ENCODE measurements at regions not wholly inside any gene's neighbourhood (a gene's known extent, or its start where the extent isn't known, plus 50 kb on each side); places are given as distances from the start of the nearest gene placed in this dataset.
"Not testable (repeated sequence)": the region's sequence is repeated elsewhere in the genome, so short reads cannot be mapped to it uniquely, and the experiment has no call there.

- no peak for DNase-seq (ENCODE audit: low read depth)
Observed at GRCh38 chr13:40368127-40368891, 298.1 kb downstream of the FOXO1 start.

DNA sequence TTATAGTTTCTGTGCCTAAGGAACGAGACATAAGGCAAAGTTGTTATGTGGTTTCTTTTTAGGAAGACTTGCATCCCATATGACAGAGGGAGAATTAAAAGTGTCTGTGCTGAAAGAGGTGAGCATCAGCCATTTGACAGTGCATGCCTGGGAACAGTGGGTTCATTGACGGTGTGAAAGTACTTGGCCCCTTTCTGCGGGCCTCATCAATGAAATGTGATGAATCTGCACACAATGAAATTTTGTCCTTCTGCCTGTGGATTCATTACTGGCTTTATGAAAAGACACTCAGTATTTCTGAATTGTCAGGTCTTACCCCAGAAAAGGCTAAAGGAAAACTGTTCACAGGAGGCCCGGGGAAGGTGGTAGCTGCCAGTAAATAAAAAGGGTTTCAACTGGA lies 295.8 kb downstream of the FOXO1 start:
- no peak for DNase-seq (ENCODE audit: low read depth)

DNA sequence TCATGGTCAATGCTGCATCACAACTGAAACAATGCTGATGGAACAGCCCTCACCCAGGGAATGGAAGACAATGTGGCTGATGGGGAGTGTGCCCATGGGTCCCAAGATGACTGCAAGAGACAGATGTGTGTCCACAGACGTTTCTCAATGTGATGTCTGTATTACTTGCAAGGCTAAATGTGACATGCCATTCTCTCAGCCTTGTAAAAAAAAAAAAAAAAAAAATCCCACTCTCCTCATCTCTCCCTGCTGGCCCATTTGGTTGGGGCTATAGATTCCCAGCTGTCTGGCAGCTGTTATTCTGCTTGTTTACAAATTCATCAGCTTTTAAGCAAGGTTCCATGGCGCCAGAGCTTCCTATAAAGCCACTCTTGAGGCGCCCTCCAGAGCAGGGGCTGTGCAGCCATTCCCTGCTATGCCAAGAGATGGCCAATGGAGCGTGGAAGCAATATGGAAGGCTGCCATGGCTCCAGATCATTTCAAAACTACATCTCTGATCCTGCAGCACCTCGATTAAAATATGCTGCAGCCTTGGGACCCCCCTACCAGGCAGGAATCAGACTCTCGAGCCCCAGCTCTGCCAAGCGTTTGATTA lies 294.8 kb downstream of the FOXO1 start:
- no peak for DNase-seq (ENCODE audit: low read depth)

GRCh38 chr13:40373608-40374007 lies 292.8 kb downstream of the FOXO1 start:
- not testable (repeated sequence) for DNase-seq (ENCODE audit: low read depth)

DNA sequence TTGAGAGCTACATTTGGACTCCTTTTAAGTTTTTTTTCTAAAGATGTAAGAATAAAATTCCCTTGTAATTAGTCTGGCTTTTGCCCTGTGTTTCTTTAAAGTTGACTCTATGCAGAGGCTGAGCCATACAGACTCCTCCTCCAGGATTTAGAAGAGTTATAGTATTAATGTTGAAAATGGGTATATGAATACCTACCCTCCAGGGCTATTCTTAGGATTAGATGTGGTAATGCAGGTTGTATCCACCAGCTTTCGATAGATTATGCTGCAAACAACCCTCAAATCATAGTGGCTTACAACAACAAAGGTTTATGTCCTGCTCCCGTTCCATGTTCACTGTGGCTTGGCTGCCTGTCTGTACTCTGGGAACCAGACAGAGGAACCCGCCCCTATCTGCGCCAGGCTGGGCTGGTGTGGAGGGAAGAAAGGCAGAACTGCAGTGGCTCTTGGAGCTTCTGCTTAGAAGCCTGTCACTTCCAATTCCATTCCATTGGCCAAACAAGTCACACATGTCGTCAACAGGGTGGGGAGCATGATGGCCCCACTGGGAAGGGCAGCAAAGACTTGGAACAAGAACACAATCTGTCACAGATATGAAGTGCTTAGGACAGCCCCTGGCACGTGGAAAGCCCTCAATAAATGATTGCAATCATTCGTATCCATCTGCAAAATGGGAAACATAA lies 290.8 kb downstream of the FOXO1 start:
- no peak for DNase-seq (ENCODE audit: low read depth)

- no peak for DNase-seq (ENCODE audit: low read depth)
Observed at GRCh38 chr13:40376296-40376849, 290.1 kb downstream of the FOXO1 start.

- DNase-seq (ENCODE audit: low read depth) = no peak
Observed at GRCh38 chr13:40376867-40377535, 289.4 kb downstream of the FOXO1 start.

GRCh38 chr13:40377783-40378182 lies 288.7 kb downstream of the FOXO1 start:
- DNase-seq (ENCODE audit: low read depth) = no peak

GRCh38 chr13:40379196-40379595 lies 287.2 kb downstream of the FOXO1 start:
- DNase-seq (ENCODE audit: low read depth) = no peak

DNA sequence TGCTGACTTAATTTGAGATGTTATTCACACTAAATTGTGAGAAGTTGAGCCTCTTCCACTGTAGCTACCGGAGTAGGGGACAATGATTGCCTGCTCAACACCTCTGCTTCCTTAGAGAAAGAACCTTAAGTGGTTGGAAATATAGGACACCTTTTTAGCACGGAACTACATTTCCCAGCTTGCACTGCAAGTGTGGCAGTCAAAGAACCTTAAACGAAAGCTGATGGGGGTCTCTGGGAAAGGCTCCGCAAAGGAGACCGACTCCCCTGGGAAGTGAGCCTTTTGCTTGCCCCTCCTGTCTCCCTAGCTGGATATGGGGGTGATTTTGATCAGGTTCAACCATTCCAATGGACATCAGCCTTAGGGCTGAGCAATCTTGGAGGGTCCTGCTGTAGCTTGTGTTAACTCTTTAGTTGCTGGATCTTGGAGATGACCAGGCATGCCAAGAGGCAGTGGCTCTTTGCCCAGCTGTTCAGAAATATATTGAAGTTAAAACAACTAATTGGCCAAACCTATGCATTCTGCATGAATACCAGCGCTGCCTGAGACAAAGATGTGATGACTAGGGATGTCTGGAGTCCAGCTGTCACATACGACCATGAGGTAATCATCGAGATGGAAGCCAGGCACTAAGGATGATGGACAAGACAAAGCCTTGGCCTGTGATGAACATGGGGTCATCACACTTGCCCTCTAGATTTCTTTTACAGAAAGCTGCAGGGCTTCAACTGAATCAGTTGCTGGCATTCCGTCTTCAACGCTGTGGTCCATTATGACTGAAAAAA lies 286.5 kb downstream of the FOXO1 start:
- DNase-seq (ENCODE audit: low read depth) = no peak

DNA sequence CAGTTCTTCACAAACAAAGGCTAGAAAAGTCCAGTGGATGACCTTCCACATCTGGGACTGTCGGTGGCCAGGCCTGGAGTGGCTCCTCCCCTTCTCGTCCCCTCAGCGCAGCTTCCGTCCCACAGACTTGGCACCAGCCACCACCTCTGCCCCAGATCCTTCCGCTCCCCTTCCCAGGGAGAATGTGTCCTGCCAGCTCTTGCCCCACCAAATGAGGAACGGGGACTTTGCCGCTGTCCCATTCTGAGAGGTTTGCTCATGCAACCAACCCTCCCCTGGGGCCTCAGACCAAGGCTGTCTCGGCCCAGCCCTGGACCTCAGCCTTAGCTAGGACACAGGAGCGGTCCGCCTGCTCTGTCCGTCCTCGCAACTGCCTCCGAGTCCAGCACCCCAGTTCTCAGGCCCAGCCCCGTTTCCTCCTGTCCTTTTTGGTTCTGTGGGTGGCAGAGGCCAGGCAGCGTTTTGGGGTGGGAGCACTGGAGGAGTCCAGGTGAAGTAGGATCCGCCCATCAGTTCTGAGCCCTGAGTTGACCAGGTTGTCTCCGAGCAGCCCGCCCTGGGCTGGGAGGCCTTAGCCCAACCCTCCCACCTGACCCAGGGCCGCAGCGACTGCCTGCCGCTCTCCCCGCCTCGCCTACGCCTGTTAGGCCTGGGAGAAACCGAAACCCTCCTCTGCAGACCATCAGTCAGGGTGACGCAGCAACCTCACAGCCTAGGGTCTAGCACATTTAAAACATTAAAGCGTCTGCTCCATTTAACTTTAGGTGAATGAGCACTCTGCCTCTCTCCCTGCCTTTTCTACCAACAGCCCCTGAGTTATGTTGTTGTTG lies 284.3 kb downstream of the FOXO1 start:
- no peak for DNase-seq (ENCODE audit: low read depth)

- no peak for DNase-seq (ENCODE audit: low read depth)
Observed at GRCh38 chr13:40383132-40383531, 283.3 kb downstream of the FOXO1 start.

DNA sequence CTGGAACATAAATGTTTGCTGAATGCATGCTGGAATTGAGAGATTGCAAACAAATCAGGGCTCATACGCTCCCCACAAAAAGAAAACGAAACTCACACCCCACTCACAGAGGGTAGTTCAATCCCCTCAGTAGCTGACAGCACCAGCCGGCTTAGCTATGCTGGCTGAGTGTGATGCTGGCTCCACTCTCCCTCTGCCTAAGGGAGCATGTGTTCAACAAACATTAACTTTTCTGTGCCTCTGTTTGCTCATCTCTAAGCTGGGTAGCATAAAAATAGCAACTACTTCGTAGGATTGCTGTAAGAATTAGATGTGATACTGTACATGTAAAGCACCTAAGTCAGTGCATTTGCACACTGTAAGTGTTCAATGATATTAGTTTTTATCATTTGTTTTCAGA lies 282.6 kb downstream of the FOXO1 start:
- no peak for DNase-seq (ENCODE audit: low read depth)

DNA sequence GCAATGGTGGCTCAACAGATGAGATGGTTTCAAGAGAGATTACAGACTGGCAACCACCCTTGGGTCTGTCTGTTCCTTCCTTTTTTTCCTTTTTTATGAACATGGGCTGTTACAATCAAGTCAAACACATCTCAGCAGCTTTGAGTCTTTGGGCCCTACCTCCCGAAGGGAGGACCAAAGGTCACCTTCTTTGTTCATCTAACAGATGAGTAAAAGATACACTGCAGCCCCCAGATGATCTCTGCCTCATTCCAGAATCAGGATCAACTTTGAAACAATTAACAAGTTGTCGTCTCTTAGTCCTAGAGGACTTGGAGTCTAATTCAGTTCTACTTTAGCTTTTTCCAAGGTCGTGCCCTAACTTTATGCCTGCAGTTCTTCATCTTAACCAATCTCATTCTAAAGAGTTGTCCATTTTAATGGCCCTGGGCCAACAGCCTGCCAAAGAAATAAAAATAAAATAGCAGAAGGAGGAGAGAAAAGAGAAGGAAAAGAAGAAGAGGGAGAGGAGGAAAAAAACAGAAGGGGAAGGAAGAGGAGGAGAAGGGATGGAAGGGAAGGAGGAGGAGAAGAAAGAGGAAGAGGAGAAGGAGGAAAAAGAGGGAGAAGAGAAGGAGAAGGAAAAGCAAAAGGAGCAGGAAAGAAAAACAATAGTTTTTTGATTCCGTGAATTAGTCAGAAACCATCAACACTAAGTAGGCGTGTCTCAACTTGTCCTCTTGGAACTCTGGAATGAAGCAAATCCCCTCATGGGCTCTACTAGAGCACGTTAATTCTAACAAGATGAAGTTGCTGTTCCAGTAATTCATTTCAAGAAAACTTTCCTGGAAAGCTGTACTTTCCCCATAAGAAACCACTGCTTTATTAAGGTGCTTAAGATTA lies 281.2 kb downstream of the FOXO1 start:
- DNase-seq (ENCODE audit: low read depth) = no peak

DNA sequence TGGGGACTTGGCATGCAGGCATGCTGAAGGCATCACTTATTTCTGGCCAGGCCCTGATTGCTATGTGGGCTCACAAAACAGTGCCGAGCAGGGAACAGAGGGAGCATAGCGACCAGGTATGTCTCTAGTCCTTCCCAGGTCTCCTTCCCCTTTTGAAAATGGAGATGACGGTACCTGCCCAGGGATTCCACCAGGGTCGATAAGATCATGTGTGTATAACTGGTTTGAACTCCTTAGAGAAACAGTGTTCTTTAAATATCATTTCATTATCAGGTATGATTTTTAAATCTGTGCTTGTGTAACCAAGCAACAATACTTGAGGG lies 280.6 kb downstream of the FOXO1 start:
- DNase-seq (ENCODE audit: low read depth) = no peak

GRCh38 chr13:40386586-40386985 lies 279.9 kb downstream of the FOXO1 start:
- DNase-seq (ENCODE audit: low read depth) = no peak

DNA sequence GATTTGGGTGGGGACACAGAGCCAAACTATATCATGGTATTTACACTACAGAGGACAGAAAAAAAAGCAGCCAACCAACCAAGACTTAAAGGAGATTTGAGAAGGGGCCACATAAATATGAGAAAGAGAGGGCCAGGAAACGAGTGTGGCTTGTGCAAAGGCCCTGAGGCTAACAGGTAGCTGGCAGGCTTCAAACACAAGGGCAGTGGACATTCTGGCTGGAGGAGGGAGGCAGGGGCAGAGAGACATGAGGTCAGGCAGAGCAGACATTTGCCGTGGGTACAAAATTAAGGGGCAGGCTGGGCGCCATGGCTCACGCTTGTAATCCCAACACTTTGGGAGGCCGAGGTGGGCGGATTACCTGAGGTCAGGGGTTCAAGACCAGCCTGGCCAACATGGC lies 278.7 kb downstream of the FOXO1 start:
- no peak for DNase-seq (ENCODE audit: low read depth)

- DNase-seq (ENCODE audit: low read depth) = peak; percentile 7
Observed at GRCh38 chr13:40388617-40389016, 277.8 kb downstream of the FOXO1 start.

DNA sequence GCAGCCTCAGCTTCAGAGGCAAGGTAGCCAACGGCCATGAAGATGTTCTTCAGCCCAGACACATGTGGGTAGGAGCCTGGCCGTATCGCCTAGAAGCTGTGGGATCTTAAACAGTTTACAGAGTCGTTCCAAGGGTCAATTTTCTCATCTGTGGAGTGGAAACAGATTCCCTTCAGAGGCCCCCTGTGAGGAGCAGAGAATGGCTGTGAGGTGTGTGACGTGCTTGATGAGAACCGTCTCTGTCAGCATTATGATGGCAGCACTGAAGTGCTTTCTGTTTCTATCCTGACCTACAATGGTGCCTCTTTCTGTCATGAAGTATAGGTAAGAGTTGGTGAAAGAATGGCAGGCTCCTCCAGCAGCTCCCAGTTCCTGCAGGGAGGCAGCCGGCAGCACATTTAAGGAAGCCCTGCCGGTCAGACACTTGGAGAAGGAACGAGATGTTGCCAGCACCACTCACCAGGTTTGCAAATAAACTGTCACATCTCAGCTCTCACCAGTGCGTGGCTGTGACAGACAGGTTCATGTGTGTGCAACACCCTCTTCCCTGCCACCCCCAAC lies 277.3 kb downstream of the FOXO1 start:
- DNase-seq (ENCODE audit: low read depth) = no peak
